HCT116 (cell line): ENCODE measurements at regions not wholly inside any gene's neighbourhood (a gene's known extent, or its start where the extent isn't known, plus 50 kb on each side); places are given as distances from the start of the nearest gene placed in this dataset.

Experiments used
- ATAC-seq: fragments of 200-7000 bp; cut with Tn5 transposase; 2 replicates; pipeline ENCODE4 v1.9.1; 2020; ENCODE audit warnings: mild to moderate bottlenecking, moderate library complexity
- BruUV-seq: library from RNA; stranded (reverse); fragments of 400-500 nt; replicated peaks from 2 replicates; lab custom pipeline; 2021; lab: Mats Ljungman, UMichigan
- CTCF ChIA-PET: fragments of 300-600 bp; sonication (Branson Sonifier 250); formaldehyde crosslinking; loops from one replicate; lab custom pipeline; 2021; ENCODE audit warnings: antibody characterized with exemption; lab: Charles Lee
- POLR2A ChIA-PET: fragments of 300-600, 350-600 bp; sonication (Branson Sonifier 250); formaldehyde crosslinking; loops from one replicate; lab custom pipeline; 2021; ENCODE audit warnings: antibody characterized with exemption; lab: Charles Lee
- RAD21 ChIA-PET, 2 experiments: fragments of 300-600 bp; sonication (Branson Sonifier 250); formaldehyde crosslinking; loops; one replicate each; lab custom pipeline; 2023; ENCODE audit warnings: low total read pairs in 2 of 2; ENCODE audit not compliant: uncharacterized antibody in 2 of 2, unreplicated experiment in 2 of 2, low non-redundant PET in 1 of 2; lab: Charles Lee
- DNase-seq: peaks from one replicate; pipeline ENCODE4 v3.0.0-alpha.2; 2010; ENCODE audit warnings: low read depth, low spot score
- H2AFZ ChIP-seq: fragments of 200-600 bp; shearing (Covaris generic), sonication (generic); 2 replicates; pipeline ENCODE4 v1.6.1; 2017; ENCODE audit warnings: low read depth, mixed run types, mixed read lengths, antibody characterized with exemption, low read length; ENCODE audit not compliant: poor library complexity, severe bottlenecking
- H3K27ac ChIP-seq: 2 replicates; pipeline ENCODE4 v1.5.1; 2012; ENCODE audit warnings: low read depth, low read length
- H3K27me3 ChIP-seq: fragments of 200-600 bp; sonication (generic); 2 replicates; pipeline ENCODE4 v1.6.1; 2016; ENCODE audit warnings: mixed run types, low read length, mixed read lengths; ENCODE audit not compliant: insufficient read depth
- H3K36me3 ChIP-seq, 2 experiments: fragments of 200-500 bp in 1 of 2; fragments of 200-600 bp in 1 of 2; sonication (Bioruptor generic) in 1 of 2; sonication (generic) in 1 of 2; 2 replicates each; pipeline versions ENCODE4 v1.5.1 to v1.6.1; 2014 to 2016; ENCODE audit warnings: low read length in 2 of 2, inconsistent platforms in 1 of 2, mixed read lengths in 1 of 2, mixed run types in 1 of 2; ENCODE audit not compliant: insufficient read depth in 2 of 2, control insufficient read depth in 1 of 2
- H3K4me1 ChIP-seq, 2 experiments: fragments of 200-600 bp in 1 of 2; sonication (generic) in 1 of 2; 2 replicates each; pipeline versions ENCODE4 v1.5.1 to v1.6.1; 2012 to 2017; ENCODE audit warnings: low read length in 2 of 2, inconsistent platforms in 1 of 2, mild to moderate bottlenecking in 1 of 2, mixed read lengths in 1 of 2, mixed run types in 1 of 2, moderate library complexity in 1 of 2; ENCODE audit not compliant: insufficient read depth in 2 of 2, control insufficient read depth in 1 of 2
- H3K4me2 ChIP-seq: fragments of 200-600 bp; sonication (generic); 2 replicates; pipeline ENCODE4 v1.6.1; 2017; ENCODE audit warnings: mixed run types, low read length, mixed read lengths
- H3K4me3 ChIP-seq, 2 experiments: fragments of 200-600 bp in 1 of 2; sonication (generic) in 1 of 2; replicated peaks in 1 of 2; 2 replicates each; pipeline ENCODE4 v1.5.1; 2011 to 2016; ENCODE audit warnings: low read length in 2 of 2, control low read depth in 1 of 2, low read depth in 1 of 2, mild to moderate bottlenecking in 1 of 2, mixed read lengths in 1 of 2, mixed run types in 1 of 2
- H3K79me2 ChIP-seq: fragments of 200-600 bp; sonication (generic); 2 replicates; pipeline ENCODE4 v1.6.1; 2017; ENCODE audit warnings: mild to moderate bottlenecking, mixed run types, low read length, moderate library complexity, mixed read lengths; ENCODE audit not compliant: insufficient read depth
- H3K9ac ChIP-seq: fragments of 200-600 bp; sonication (generic); 2 replicates; pipeline ENCODE4 v1.6.1; 2016; ENCODE audit warnings: low read length, mixed read lengths
- H3K9me2 ChIP-seq: fragments of 200-600 bp; sonication (generic), shearing (Covaris generic); 2 replicates; pipeline ENCODE4 v1.6.1; 2017; ENCODE audit warnings: mixed run types, mild to moderate bottlenecking, moderate library complexity; ENCODE audit not compliant: insufficient read depth
- H3K9me3 ChIP-seq, 2 experiments: fragments of 200-500 bp in 1 of 2; fragments of 200-600 bp in 1 of 2; sonication (Bioruptor generic) in 1 of 2; sonication (generic) in 1 of 2; 2 replicates each; pipeline ENCODE4 v1.6.1; 2014 to 2017; ENCODE audit warnings: low read length in 2 of 2, mixed read lengths in 2 of 2, inconsistent platforms in 1 of 2, low read depth in 1 of 2, mild to moderate bottlenecking in 1 of 2, mixed run types in 1 of 2, moderate library complexity in 1 of 2; ENCODE audit not compliant: control insufficient read depth in 1 of 2, insufficient read depth in 1 of 2
- H4K20me1 ChIP-seq: fragments of 200-600 bp; sonication (generic), shearing (Covaris generic); 2 replicates; pipeline ENCODE4 v1.6.1; 2017; ENCODE audit warnings: mixed run types, mild to moderate bottlenecking, moderate library complexity; ENCODE audit not compliant: insufficient read depth
- ATF3 ChIP-seq: IDR thresholded peaks from 2 replicates; pipeline ENCODE4 v1.6.1; 2012
- EGR1 ChIP-seq: IDR thresholded peaks from 2 replicates; pipeline ENCODE4 v1.6.1; 2012; ENCODE audit warnings: low read depth
- ELF1 ChIP-seq: IDR thresholded peaks from 2 replicates; pipeline ENCODE4 v1.6.1; 2012; ENCODE audit warnings: low read depth, borderline replicate concordance
- MAX ChIP-seq: IDR thresholded peaks from 2 replicates; pipeline ENCODE4 v1.6.1; 2012
- RAD21 ChIP-seq: IDR thresholded peaks from 2 replicates; pipeline ENCODE4 v1.6.1; 2012; ENCODE audit warnings: low read depth, mild to moderate bottlenecking
- ZBTB33 ChIP-seq: IDR thresholded peaks from 2 replicates; pipeline ENCODE4 v1.6.1; 2011; ENCODE audit warnings: mild to moderate bottlenecking, low read length, moderate library complexity; ENCODE audit not compliant: insufficient replicate concordance; ENCODE audit errors: extremely low read depth
- intact Hi-C: fragments of 100-400 bp; cut with micrococcal nuclease; formaldehyde crosslinking; loops from 2 replicates; pipeline ENCODE4 v1.10.0; 2022

- ChIA-PET CTCF (no interaction called here), POLR2A (no interaction called here)
These were observed 108.8 kb downstream of the NPY start for GRCh38 chr7:24392774-24393173.

More at GRCh38 chr7:24392774-24393173, 108.8 kb downstream of the NPY start:
- H3K36me3 ChIP-seq, result no peaks in the 10 kb centered on the region
- no peak overlapping the region for H3K27ac ChIP-seq
- H3K4me1 ChIP-seq, result no peaks in the 10 kb centered on the region
- no peak for ATAC-seq
- DNase-seq, result no peak
- peaks cover 7% of the 10 kb centered on the region; the same call in 1 of the 2 replicates for H3K27me3 ChIP-seq
- H3K79me2 ChIP-seq, result no peaks in the 10 kb centered on the region
- H3K9me3 ChIP-seq, result no peaks in the 10 kb centered on the region
- RAD21 ChIA-PET, result no interaction called here
- BruUV-seq, result no TSS peak
- no peaks in the 10 kb centered on the region for H3K9me2 ChIP-seq
- intact Hi-C loops, result no loop called here
- no peaks in the 10 kb centered on the region for H4K20me1 ChIP-seq
- no peak overlapping the region for H3K9ac ChIP-seq
- no peak overlapping the region for H2AFZ ChIP-seq
- no peak overlapping the region for H3K4me2 ChIP-seq
- no peak for TF ChIP-seq EGR1
- no peak for TF ChIP-seq RAD21
- no peak for TF ChIP-seq MAX
- TF ChIP-seq ELF1, result no peak
- no peak for TF ChIP-seq ATF3
- TF ChIP-seq ZBTB33, result no peak
- no peak overlapping the region for H3K4me3 ChIP-seq
